NCI-H2196 (cell line): ENCODE measurements at regions not wholly inside any gene's neighbourhood (a gene's known extent, or its start where the extent isn't known, plus 50 kb on each side); places are given as distances from the start of the nearest gene placed in this dataset.
A peak's percentile ranks its signal among the peaks of the same experiment; 100 is the strongest.
"Not testable (repeated sequence)": the region's sequence is repeated elsewhere in the genome, so short reads cannot be mapped to it uniquely, and the experiment has no call there.

Source experiments
- DNase-seq: peaks from one replicate; lab custom pipeline; 2025; ENCODE audit not compliant: unreplicated experiment; lab: John Stamatoyannopoulos, UW

DNA sequence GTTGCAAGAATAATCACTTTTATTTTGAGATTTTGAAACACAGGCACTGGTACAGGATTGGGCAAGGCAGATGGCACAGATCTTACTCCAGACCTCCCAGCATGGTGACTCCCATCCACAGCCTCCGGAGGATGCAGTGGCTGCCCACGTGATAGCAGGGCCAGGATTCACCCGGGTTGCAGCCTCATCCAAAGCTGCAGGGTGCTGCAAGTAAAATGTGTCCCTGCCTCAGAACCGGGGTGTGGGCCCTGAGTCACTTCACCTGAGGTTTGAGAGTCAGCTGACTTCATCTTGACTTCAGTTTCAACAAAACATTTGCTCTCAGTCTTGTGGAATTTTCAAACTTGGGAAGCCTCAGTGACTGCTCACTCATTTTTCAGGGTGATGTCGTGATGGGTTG is 201.9 kb downstream of the FGF9 start:
- no peak for DNase-seq

GRCh38 chr13:21875116-21875515 is 204.2 kb downstream of the FGF9 start:
- DNase-seq, result no peak

DNA sequence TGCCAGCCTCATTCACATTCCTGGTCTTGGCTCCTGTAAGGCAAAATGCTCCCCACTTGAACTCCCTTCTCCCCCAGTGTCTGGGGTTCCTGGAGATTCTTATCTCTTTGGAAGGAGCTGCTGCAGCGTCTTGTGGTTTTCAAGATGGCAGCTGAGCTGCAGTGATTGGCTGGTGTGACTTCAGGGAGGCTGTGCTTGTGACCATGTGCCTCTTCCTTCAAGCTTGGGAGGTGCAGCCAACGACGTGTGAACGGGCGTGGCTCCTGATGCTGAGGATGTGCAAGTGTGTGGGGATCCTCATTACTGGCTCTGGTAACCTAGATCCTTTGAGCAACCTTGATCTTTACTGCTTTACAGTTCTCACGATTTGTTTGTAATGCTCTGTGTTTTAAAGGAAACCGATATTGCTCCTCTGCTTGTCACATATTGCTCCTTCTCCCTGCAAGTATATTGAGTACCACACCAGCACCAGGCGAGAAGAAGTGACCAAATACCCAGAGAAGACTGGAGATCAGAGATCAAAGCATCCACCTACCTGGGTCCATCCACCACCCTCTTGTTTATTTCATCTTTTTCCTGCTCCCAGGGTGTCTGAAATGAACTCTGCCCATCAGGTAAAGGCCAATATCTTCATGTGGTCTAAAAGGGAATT is 208.5 kb downstream of the FGF9 start:
- no peak for DNase-seq

DNA sequence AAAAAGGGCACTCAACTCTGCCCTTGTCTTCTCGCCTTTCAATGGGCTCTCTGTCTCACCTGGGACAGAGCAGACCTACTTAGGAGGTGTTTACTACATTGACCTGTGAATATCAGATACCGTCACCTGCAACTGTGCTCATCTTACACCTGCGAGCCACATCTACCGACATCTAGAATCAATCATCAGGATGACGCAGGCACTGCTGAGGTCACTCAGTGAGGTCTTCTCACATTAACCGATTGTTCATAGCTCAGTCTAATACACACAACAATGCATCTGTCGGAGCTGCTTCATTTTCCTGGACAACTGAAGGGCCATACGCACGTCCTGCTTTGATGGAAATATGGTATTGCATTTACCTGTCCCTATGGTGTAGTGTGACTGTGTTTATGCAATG is 211.9 kb downstream of the FGF9 start:
- peak; percentile 1 for DNase-seq

DNA sequence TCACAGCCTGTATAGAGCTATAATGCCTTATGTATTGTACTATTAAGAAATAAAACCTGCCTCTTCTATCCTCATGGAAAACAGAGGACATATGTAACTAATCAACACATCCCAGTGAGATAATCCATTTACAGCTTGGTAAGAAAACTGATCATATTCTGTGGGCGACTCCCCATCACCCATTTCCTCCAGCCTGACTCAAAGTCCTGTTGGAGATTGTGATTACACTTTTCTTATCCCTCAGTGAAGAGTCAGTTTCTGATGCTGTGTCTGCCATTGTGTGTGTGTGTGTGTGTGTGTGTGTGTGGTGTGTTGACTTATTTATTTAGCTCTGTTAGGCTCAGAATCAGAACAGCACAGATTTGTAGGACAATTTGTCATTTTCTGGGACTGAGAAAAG is 212.8 kb downstream of the FGF9 start:
- no peak for DNase-seq

DNA sequence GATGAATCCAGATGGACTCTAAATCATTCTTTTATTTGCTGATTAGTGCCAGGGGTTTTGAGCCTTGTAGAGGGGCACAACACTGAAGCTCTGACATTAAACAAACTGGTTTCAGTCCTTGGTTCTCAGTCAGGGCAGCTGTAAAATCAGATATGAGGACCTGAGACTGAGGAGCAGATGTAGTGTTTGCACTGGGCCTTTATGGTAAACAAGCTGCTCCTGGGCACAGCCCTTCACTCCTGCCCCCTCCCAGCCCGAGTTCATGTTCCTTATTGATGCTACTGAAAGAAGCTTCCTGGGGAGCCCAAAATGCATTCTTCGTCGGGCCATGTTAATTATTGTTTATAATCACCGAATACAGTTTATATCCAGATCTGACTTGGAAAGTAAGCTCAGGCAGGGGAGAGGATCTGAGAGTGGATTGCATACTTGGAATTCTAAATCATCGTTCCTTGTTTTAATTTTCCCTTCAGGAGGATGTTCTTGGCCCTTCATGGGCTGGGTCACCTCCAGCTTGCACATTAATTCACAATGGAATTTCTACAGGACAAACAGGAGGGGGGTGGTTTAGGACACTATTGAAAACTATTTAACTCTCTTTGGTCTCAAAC is 213.5 kb downstream of the FGF9 start:
- DNase-seq, result no peak

DNA sequence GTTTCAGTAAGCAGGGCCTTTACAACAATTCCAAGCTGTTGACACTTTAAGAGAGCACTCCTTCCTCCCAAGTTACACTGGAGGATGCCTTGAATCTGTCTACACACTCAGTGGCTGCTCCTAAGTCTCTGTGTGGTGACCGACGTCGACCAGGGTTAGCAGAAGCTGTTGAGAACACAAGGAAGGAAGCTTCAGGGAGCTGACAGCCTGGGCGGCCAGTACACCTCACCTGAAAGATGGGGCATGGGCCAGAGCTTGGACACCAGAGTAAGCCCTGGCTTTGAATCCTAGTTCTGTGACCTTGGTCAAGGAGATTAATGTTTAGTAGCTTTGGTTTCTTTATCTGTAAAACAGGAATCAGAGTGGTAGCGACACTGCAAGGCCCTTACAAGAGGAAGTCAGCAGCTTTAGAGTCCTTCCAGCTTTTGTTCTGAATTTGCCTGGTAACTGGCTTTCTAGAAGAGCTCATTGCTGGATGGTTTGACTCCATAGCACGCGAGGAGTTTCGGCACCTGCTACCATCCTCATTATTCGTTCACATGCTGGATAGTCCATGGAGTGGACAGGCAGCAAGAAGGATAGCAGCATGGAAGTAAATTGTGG is 214.2 kb downstream of the FGF9 start:
- no peak for DNase-seq

DNA sequence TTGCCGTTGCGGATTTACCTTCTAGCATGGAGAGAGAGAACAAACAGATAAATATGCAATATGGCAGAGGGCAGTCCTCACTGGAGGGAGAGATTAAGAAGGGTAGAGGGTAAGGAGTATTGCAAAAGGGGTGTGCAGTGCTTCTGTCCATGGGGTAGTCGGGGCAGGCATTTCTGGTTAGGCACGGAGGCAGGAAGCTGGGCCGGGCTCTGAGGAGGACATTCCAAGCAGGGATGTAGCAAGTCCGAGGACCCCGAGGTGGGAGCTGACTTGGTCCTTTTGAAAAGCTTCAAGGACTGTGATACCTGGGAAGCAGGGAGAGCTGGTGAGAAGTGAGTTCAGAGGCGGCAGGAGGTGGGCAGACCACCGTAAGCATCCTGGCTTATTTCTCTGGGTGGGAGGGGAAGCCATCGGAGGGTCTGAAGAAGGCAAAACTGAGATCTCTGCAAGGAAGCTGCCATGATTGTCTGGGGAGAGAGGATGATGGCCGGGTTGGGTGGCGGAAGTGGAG is 214.9 kb downstream of the FGF9 start:
- DNase-seq, result no peak

GRCh38 chr13:21889651-21890050 is 218.8 kb downstream of the FGF9 start:
- DNase-seq, result no peak

DNA sequence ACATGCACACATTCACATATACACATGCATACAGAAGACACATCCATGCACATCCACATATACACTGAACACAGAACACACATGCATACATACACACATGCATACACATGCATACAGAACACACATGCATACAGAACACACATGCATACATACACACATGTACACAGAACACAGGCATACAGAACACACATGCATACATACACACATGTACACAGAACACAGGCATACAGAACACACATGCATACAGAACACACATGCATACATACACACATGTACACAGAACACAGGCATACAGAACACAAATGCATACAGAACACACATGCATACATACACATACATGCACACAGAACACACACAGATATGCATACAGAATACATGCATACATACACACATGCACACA is 219.3 kb downstream of the FGF9 start:
- not testable (repeated sequence) for DNase-seq

GRCh38 chr13:21894091-21894490 is 223.2 kb downstream of the FGF9 start:
- peak; percentile 13 for DNase-seq

- no peak for DNase-seq
These were observed 224.1 kb downstream of the FGF9 start for GRCh38 chr13:21894703-21895699.

- DNase-seq, result no peak
These were observed 224.9 kb downstream of the FGF9 start for GRCh38 chr13:21895779-21896178.

DNA sequence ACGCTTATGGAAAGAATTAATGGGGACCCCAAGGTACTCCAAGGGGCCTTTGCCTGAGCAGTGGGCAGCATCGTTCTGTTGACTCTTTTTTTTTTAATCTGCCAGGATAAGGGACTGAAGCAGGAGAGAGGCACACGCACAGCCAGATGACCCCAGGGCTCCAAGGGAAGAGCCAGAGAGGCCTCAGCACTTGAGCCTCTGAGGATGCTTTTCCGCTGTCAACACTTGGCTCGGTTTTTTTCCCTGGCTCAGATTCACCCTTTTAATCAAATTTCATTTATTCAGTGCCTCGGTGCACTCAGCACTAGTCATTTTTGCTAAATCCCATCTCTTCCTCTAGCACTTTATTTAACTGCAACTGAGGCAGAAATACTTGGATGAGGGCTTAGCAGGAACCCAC is 226.3 kb downstream of the FGF9 start:
- no peak for DNase-seq

- no peak for DNase-seq
These were observed 227.6 kb downstream of the FGF9 start for GRCh38 chr13:21898459-21898858.

- no peak for DNase-seq
These were observed 228.1 kb downstream of the FGF9 start for GRCh38 chr13:21898945-21899344.

GRCh38 chr13:21901336-21901735 is 230.5 kb downstream of the FGF9 start:
- DNase-seq, result no peak

DNA sequence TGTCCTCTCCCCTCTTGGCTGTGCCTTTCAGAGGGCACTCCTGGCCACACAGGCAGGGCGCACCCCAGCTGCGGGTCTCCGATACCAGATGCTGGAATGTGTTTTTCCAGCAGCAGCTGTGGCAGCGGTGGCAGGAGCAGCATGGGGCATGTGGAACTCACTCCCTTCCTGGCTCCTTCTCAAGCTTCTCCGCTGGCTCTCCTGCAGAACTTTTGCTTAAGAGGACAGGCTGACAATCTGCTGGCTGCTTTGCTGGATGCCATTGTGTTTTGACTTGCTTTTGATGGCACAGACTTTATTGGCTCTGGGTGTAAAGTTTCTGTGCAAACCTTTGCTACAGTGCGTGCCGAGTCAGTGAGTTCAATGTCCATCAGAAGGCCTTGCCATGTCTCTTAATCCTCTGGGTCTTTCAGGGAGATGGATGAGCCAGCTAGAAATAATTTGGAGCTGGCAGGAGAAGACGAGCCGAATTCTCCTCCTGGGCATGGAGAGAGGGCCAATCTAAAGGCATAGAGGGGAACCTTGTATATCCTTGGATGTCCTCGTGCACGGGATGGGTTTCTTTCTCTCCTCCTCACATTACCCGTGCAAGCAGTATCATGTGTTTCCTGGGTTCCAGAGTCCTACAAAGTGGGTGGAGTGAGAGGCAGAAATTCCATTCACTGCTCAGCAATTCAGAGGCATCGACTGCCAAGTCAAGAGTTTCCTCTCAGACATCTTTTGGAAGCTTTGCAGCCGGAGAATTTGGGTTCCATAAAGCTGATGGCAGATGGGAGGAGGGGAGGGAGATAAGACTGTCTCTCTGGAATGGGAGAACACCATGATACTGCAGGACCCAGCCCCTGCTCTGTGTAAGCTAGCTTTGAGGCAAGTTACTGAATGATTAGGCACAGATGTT is 231.2 kb downstream of the FGF9 start:
- DNase-seq, result no peak

GRCh38 chr13:21902709-21903098 is 231.8 kb downstream of the FGF9 start:
- no peak for DNase-seq

DNA sequence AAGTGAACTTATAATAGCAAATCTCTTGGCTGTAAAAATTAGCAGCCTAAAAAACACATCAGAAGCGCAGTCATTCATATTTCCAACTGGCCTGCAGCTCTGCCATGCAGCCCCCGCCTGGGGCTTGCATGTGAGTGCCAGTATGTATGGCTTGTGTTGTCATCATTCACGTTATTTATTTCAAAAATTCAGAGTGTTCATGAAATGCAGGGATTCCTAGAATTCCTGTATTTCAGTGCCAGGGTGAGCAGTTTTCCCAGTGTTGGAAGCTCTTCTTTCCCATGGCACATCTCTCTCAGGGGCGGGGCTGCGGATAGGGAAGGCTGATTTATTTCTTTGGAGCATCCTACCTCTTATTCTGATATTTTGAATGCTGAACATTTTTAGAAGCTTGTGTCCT is 234.6 kb downstream of the FGF9 start:
- no peak for DNase-seq
